HFFc6 (cell line): ENCODE measurements at regions not wholly inside any gene's neighbourhood (a gene's known extent, or its start where the extent isn't known, plus 50 kb on each side); places are given as distances from the start of the nearest gene placed in this dataset.
A peak's percentile ranks its signal among the peaks of the same experiment; 100 is the strongest.

Experiments
- DNase-seq: peaks from one replicate; pipeline ENCODE4 v3.0.0-alpha.2; 2018
- H3K27ac Mint-ChIP-seq: 2 replicates; pipeline ENCODE4 v1.8.0; 2020; ENCODE audit warnings: mild to moderate bottlenecking, mixed read lengths
- H3K27me3 Mint-ChIP-seq: 2 replicates; pipeline ENCODE4 v1.8.0; 2021; ENCODE audit warnings: mild to moderate bottlenecking, moderate library complexity, mixed read lengths; ENCODE audit not compliant: insufficient read depth
- H3K36me3 Mint-ChIP-seq: 2 replicates; pipeline ENCODE4 v1.8.0; 2021; ENCODE audit warnings: low read depth, mixed read lengths
- H3K4me1 Mint-ChIP-seq: 2 replicates; pipeline ENCODE4 v1.8.0; 2020; ENCODE audit warnings: low read depth, mixed read lengths
- H3K4me3 Mint-ChIP-seq: 2 replicates; pipeline ENCODE4 v1.8.0; 2020; ENCODE audit warnings: mild to moderate bottlenecking, moderate library complexity, mixed read lengths
- H3K9me3 Mint-ChIP-seq: 2 replicates; pipeline ENCODE4 v1.8.0; 2020; ENCODE audit warnings: mild to moderate bottlenecking, mixed read lengths
- TF ChIP-seq, protein P1 (sequence below): fragments of 200-600 bp; sonication (generic); IDR thresholded peaks from 2 replicates; pipeline ENCODE4 v1.5.0; 2021; ENCODE audit warnings: antibody characterized with exemption, mild to moderate bottlenecking

GRCh38 chr17:71173991-71174390 is 946.8 kb upstream of the SOX9 start:
- no peaks in the 10 kb centered on the region; the same call in 1 of the 2 replicates for H3K27me3 Mint-ChIP-seq
- no peaks in the 10 kb centered on the region for H3K36me3 Mint-ChIP-seq
- no peaks in the 10 kb centered on the region for H3K9me3 Mint-ChIP-seq
- 0 out of 2 replicates have a peak, but pooled peaks cover 8% of the 10 kb centered on the region for H3K4me1 Mint-ChIP-seq
- H3K27ac Mint-ChIP-seq: no peak overlapping the region
- DNase-seq: no peak
- H3K4me3 Mint-ChIP-seq: no peak overlapping the region
- TF ChIP-seq, protein P1, sequence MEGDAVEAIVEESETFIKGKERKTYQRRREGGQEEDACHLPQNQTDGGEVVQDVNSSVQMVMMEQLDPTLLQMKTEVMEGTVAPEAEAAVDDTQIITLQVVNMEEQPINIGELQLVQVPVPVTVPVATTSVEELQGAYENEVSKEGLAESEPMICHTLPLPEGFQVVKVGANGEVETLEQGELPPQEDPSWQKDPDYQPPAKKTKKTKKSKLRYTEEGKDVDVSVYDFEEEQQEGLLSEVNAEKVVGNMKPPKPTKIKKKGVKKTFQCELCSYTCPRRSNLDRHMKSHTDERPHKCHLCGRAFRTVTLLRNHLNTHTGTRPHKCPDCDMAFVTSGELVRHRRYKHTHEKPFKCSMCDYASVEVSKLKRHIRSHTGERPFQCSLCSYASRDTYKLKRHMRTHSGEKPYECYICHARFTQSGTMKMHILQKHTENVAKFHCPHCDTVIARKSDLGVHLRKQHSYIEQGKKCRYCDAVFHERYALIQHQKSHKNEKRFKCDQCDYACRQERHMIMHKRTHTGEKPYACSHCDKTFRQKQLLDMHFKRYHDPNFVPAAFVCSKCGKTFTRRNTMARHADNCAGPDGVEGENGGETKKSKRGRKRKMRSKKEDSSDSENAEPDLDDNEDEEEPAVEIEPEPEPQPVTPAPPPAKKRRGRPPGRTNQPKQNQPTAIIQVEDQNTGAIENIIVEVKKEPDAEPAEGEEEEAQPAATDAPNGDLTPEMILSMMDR: no peak

- no peaks in the 10 kb centered on the region for H3K36me3 Mint-ChIP-seq
- no peak overlapping the region for H3K4me3 Mint-ChIP-seq
- H3K4me1 Mint-ChIP-seq: peaks cover 18% of the 10 kb centered on the region
- no peak for DNase-seq
- H3K9me3 Mint-ChIP-seq: no peaks in the 10 kb centered on the region
- no peaks in the 10 kb centered on the region; the same call in 1 of the 2 replicates for H3K27me3 Mint-ChIP-seq
- TF ChIP-seq, protein P1: no peak
- no peak overlapping the region for H3K27ac Mint-ChIP-seq
Observed at GRCh38 chr17:71176331-71176730, 944.5 kb upstream of the SOX9 start.

GRCh38 chr17:71176928-71177443 is 943.8 kb upstream of the SOX9 start:
- no peak overlapping the region for H3K4me3 Mint-ChIP-seq
- H3K27me3 Mint-ChIP-seq: no peaks in the 10 kb centered on the region; the same call in 1 of the 2 replicates
- no peaks in the 10 kb centered on the region for H3K9me3 Mint-ChIP-seq
- TF ChIP-seq, protein P1: no peak
- DNase-seq: no peak
- H3K36me3 Mint-ChIP-seq: no peaks in the 10 kb centered on the region
- H3K4me1 Mint-ChIP-seq: peaks cover 15% of the 10 kb centered on the region
- H3K27ac Mint-ChIP-seq: no peak overlapping the region

- Mint-ChIP-seq H3K27ac (peak overlapping the region; percentile 89), H3K9me3 (no peaks in the 10 kb centered on the region), H3K36me3 (no peaks in the 10 kb centered on the region), H3K4me1 (peaks cover 11% of the 10 kb centered on the region), H3K4me3 (no peak overlapping the region; the same call in 1 of the 2 replicates), H3K27me3 (peaks cover 1% of the 10 kb centered on the region; the same call in 1 of the 2 replicates)
- DNase-seq: peak; percentile 71
- TF ChIP-seq, protein P1: no peak
Observed at GRCh38 chr17:71180801-71181385, 939.9 kb upstream of the SOX9 start.

DNA sequence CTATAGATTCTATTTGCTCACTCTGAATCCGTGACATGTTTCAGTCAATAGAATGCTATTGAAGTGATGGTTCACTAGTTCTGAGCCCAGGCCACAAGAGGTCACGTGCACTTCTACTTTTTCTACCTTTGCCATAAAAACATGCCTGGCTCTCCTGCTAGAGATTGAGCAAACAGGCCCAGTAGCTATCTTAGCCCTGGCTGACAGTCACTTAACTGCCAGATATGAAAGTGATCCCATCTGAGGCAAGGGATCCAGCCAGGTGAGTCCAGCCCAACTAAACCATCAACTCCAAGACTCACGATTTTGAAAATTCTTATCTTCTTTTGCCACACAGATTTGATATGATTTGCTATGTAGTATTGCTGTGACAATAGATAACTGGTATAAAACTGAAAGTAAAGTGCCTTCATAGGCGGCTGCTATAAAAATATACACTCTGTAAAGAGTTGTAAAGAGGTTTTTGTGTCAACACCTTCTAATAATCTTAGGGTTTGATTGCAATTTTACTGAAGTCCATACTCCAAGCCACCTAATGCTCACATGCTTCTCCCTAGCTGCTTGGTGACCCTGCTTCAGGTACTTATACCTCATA is 937.7 kb upstream of the SOX9 start:
- no peaks in the 10 kb centered on the region; the same call in 1 of the 2 replicates for H3K36me3 Mint-ChIP-seq
- no peak overlapping the region for H3K27ac Mint-ChIP-seq
- DNase-seq: no peak
- no peak overlapping the region for H3K4me3 Mint-ChIP-seq
- TF ChIP-seq, protein P1: no peak
- peaks cover 1% of the 10 kb centered on the region; the same call in 1 of the 2 replicates for H3K27me3 Mint-ChIP-seq
- no peaks in the 10 kb centered on the region for H3K9me3 Mint-ChIP-seq
- peaks cover 34% of the 10 kb centered on the region for H3K4me1 Mint-ChIP-seq
